D721Med (cell line): ENCODE measurements at regions not wholly inside any gene's neighbourhood (a gene's known extent, or its start where the extent isn't known, plus 50 kb on each side); places are given as distances from the start of the nearest gene placed in this dataset.

ENCODE experiments used
- DNase-seq: peaks from one replicate; pipeline ENCODE4 v3.0.0; 2011; ENCODE audit warnings: low spot score; ENCODE audit not compliant: insufficient read length
- FAIRE-seq: peaks from 2 replicates; lab custom pipeline; 2011; peaks lifted over from hg19 to GRCh38; lab: Jason Lieb, UNC
- TF ChIP-seq, protein P1 (sequence below): IDR thresholded peaks from 2 replicates; pipeline ENCODE4 v1.5.1; 2012; ENCODE audit warnings: mild to moderate bottlenecking, control low read depth; ENCODE audit not compliant: insufficient read depth; ENCODE audit errors: missing control alignments

DNA sequence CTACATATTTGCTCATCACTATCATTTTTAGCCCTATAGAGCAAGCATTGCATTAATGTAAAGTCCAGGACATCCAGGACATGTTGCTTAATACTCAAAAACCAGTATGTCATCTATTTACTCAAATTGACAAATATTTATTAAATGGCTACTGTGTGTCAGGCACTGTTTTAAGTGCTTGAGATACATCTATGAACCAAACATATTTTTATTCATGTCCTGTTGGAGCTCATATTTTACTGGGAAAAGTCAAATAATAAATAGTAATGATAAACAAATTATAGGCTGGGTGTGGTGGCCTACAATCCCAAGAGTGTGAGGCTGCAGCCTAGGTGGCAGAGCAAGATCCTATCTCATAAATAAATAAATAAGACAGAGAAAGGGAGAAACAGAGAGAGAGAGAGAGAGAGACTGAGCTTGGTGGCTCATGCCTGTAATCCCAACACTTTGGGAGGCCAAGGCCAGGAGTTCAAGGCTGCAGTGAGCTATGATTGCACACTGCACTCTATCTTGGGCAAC lies 227.9 kb downstream of the GJA1 start:
- DNase-seq: no peak
- no peak for FAIRE-seq
- TF ChIP-seq, protein P1, sequence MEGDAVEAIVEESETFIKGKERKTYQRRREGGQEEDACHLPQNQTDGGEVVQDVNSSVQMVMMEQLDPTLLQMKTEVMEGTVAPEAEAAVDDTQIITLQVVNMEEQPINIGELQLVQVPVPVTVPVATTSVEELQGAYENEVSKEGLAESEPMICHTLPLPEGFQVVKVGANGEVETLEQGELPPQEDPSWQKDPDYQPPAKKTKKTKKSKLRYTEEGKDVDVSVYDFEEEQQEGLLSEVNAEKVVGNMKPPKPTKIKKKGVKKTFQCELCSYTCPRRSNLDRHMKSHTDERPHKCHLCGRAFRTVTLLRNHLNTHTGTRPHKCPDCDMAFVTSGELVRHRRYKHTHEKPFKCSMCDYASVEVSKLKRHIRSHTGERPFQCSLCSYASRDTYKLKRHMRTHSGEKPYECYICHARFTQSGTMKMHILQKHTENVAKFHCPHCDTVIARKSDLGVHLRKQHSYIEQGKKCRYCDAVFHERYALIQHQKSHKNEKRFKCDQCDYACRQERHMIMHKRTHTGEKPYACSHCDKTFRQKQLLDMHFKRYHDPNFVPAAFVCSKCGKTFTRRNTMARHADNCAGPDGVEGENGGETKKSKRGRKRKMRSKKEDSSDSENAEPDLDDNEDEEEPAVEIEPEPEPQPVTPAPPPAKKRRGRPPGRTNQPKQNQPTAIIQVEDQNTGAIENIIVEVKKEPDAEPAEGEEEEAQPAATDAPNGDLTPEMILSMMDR: no peak

DNA sequence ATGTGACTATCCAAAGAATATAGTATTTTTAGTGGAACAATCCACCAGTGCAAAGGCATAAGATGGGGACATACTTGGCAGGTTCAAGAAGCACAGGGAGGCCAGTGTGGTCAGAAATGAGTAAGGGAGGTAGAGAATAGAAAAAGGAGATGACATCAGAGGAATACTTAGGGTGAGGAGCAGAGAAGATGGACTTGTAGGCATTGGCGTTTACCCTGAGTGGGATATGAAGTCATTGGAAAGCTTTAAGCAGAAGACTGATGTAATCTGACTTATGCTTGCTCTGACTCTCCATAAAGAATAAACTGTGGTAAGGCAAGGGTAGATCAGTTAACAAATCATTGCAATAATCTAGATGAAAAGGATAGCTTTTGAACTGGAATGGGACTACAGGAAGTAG lies 228.7 kb downstream of the GJA1 start:
- FAIRE-seq: no peak
- DNase-seq: no peak
- TF ChIP-seq, protein P1: no peak

DNA sequence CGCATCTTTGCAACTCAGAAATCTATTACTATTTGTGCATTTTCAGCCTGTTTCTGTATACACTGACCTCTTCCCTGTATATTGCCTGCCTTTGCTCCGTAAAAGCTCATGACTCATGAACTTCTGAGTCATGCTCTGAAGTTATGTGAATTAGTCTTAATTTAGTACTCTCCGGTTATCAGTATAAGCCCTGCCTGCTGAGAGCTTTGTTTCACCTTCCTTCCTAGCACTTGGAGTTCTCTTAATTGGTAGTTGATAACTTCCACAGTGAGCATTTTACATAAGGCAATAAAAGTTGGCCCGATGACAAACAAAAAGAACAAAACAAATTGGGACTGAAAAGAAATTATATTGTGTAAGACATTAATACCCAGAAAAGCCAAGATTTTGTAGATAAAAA lies 231.4 kb downstream of the GJA1 start:
- no peak for DNase-seq
- FAIRE-seq: no peak
- TF ChIP-seq, protein P1: no peak

DNA sequence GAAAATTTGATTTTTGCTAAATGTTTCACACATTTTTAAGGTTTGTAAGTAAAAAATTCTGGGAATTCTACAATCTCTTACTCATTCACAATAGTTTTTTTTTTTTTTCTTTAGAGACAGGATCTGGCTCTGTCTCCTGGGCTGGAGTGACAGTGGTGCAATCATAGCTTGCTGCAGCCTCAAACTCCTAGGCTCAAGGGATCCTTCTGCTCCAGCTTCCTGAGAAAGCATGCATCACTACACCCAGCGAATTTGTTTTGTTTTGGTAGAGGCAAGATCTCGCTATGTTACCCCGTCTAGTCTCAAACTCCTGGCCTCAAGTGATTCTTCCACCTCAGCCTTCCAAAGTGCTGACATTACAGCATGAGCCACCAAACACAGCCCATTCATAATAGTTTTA lies 232.8 kb downstream of the GJA1 start:
- TF ChIP-seq, protein P1: no peak
- FAIRE-seq (no peak), DNase-seq (no peak)

DNA sequence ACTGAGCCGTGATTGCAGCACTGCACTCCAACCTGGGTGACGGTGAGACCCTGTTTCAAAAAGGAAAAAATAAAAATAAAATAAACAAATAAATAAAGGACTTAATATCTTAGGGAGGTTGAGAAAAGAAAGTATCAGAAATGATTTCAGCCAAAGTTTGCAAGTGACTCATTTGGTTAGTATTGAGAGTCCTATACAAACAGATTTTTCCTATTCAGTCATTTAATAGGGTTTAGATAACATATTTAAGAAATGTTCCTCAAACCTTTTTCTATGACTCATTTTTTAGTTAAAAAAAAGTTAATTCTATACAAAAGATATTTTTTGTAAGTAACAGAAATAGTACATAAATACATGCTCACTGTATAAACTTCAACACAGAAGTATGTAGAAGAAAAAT lies 235.1 kb downstream of the GJA1 start:
- FAIRE-seq (no peak), DNase-seq (no peak)
- TF ChIP-seq, protein P1: no peak

DNA sequence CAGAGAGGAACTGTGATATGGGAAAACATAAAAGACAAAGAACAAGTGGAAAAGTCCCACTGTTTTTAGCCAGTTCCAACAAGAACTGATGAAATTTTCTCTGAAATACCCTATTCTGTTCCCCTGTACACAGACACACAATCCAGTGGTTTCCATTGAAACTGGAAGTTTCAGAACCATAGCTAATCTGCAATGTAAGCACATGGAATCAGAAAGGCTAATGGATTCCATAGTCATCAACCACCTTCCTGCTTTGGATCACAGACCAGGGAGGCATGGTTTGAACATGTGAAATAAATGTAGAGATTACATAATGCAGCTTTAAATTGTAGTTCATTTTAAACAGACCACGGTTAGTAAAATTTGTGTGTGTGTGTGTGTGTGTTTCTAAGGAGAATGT lies 242.1 kb downstream of the GJA1 start:
- DNase-seq (no peak), FAIRE-seq (no peak)
- TF ChIP-seq, protein P1: no peak

DNA sequence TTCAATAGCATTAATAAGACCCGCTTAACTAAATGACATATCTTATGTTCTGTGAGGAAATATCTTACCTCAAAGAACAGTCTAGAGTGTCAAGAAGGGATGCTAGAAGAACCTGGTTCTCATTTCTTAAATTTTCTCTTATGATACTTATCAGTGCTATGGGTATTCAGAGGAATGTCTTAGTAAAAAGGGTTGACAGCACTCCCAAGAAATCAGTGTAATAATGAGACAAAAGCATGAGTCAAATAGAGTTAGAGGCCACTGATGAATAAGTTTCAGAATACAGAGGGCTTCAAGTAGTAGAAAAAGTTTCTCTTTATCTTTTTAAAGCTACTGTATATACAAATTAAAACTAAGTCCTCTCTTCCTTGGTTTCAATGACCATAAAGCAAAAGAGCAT lies 242.8 kb downstream of the GJA1 start:
- TF ChIP-seq, protein P1: no peak
- FAIRE-seq (no peak), DNase-seq (no peak)
